ENCODE measurements at regions not wholly inside any gene's neighbourhood (a gene's known extent, or its start where the extent isn't known, plus 50 kb on each side); places are given as distances from the start of the nearest gene placed in this dataset.

- TF ChIP-seq POLR2A (IDR thresholded peaks at IDR 0.05) (no peak), CTCF (IDR thresholded peaks at IDR 0.05) (no peak)
Observed at GRCh38 chr2:19132967-19133366, 225.5 kb downstream of the OSR1 start.
